Middle frontal gyrus (tissue), 1 donor: ENCODE measurements at regions not wholly inside any gene's neighbourhood (a gene's known extent, or its start where the extent isn't known, plus 50 kb on each side); places are given as distances from the start of the nearest gene placed in this dataset.
A peak's percentile ranks its signal among the peaks of the same experiment; 100 is the strongest.
"Not testable (repeated sequence)": the region's sequence is repeated elsewhere in the genome, so short reads cannot be mapped to it uniquely, and the experiment has no call there.

Experiments
- DNase-seq: peaks from one replicate; pipeline ENCODE4 v3.0.0-alpha.2; 2015; ENCODE audit warnings: low spot score; ENCODE audit errors: extremely low spot score

- no peak for DNase-seq
These were observed 303.4 kb upstream of the NCKAP5 start for GRCh38 chr2:133871545-133872209.

GRCh38 chr2:133878326-133878725 lies 310.1 kb upstream of the NCKAP5 start:
- no peak for DNase-seq

GRCh38 chr2:133879703-133880102 lies 311.4 kb upstream of the NCKAP5 start:
- no peak for DNase-seq

GRCh38 chr2:133882159-133882558 lies 313.9 kb upstream of the NCKAP5 start:
- DNase-seq, result not testable (repeated sequence)

GRCh38 chr2:133884739-133885381 lies 316.6 kb upstream of the NCKAP5 start:
- no peak for DNase-seq

GRCh38 chr2:133885847-133886246 lies 317.6 kb upstream of the NCKAP5 start:
- no peak for DNase-seq

GRCh38 chr2:133886735-133887675 lies 318.7 kb upstream of the NCKAP5 start:
- peak; percentile 76 for DNase-seq

GRCh38 chr2:133887676-133888040 lies 319.4 kb upstream of the NCKAP5 start:
- DNase-seq, result no peak

GRCh38 chr2:133888107-133888506 lies 319.8 kb upstream of the NCKAP5 start:
- DNase-seq, result no peak

GRCh38 chr2:133888621-133889219 lies 320.5 kb upstream of the NCKAP5 start:
- no peak for DNase-seq

- no peak for DNase-seq
These were observed 324.2 kb upstream of the NCKAP5 start for GRCh38 chr2:133892352-133892913.

GRCh38 chr2:133894429-133894828 lies 326.2 kb upstream of the NCKAP5 start:
- DNase-seq, result no peak

GRCh38 chr2:133897838-133898237 lies 329.6 kb upstream of the NCKAP5 start:
- DNase-seq, result not testable (repeated sequence)

GRCh38 chr2:133900909-133901308 lies 332.6 kb upstream of the NCKAP5 start:
- no peak for DNase-seq

- DNase-seq, result no peak
These were observed 338.1 kb upstream of the NCKAP5 start for GRCh38 chr2:133906396-133906795.

- DNase-seq, result no peak
These were observed 338.7 kb upstream of the NCKAP5 start for GRCh38 chr2:133906926-133907325.

GRCh38 chr2:133908171-133908570 lies 339.9 kb upstream of the NCKAP5 start:
- no peak for DNase-seq

- DNase-seq, result no peak
These were observed 335.7 kb upstream of the MGAT5 start for GRCh38 chr2:133918141-133918540.

GRCh38 chr2:133919285-133919684 lies 334.6 kb upstream of the MGAT5 start:
- no peak for DNase-seq

- DNase-seq, result no peak
These were observed 326.0 kb upstream of the MGAT5 start for GRCh38 chr2:133927894-133928293.

GRCh38 chr2:133936096-133936495 lies 317.8 kb upstream of the MGAT5 start:
- no peak for DNase-seq
